Ascending aorta (tissue), 2 donors: ENCODE measurements at regions not wholly inside any gene's neighbourhood (a gene's known extent, or its start where the extent isn't known, plus 50 kb on each side); places are given as distances from the start of the nearest gene placed in this dataset.

Source experiments
- DNase-seq, 2 donors: peaks; one replicate each; pipeline ENCODE4 v3.0.0-alpha.2; 2019; ENCODE audit warnings: low spot score in 2 of 2
- H3K27ac ChIP-seq, 2 donors: fragments of 200-600 bp; sonication (generic); one replicate each; pipeline ENCODE4 v1.5.1; 2016 to 2017; ENCODE audit warnings: mild to moderate bottlenecking in 1 of 2
- H3K27me3 ChIP-seq: fragments of 200-600 bp; sonication (generic); one replicate; pipeline ENCODE4 v1.5.1; 2017
- H3K36me3 ChIP-seq, 2 donors: fragments of 200-600 bp; sonication (generic); one replicate each; pipeline ENCODE4 v1.5.1; 2016
- H3K4me1 ChIP-seq, 2 donors: fragments of 200-600 bp; sonication (generic); one replicate each; pipeline ENCODE4 v1.5.1; 2016 to 2017; ENCODE audit warnings: mild to moderate bottlenecking in 1 of 2
- H3K4me3 ChIP-seq, 2 donors: fragments of 200-600 bp; sonication (generic); one replicate each; pipeline ENCODE4 v1.5.1; 2016 to 2017; ENCODE audit warnings: mild to moderate bottlenecking in 1 of 2
- H3K9me3 ChIP-seq, 2 donors: fragments of 200-600 bp; sonication (generic); one replicate each; pipeline ENCODE4 v1.5.1; 2016
- intact Hi-C: fragments of 100-400 bp; cut with DNase I; formaldehyde crosslinking; loops from one replicate; pipeline ENCODE4 v1.15.1; 2023
- TF ChIP-seq, protein P1 (sequence below), 3 experiments: fragments of 200-600 bp in 2 of 3; fragments of 450-650 bp in 1 of 3; sonication (generic) in 2 of 3; IDR thresholded peaks; one replicate each; pipeline ENCODE4 v1.5.1; 2016 to 2019; ENCODE audit warnings: antibody characterized with exemption in 3 of 3, mild to moderate bottlenecking in 1 of 3, moderate library complexity in 1 of 3

GRCh38 chr10:2410049-2410448, 657.3 kb upstream of the PFKP start:
- H3K27ac ChIP-seq = no peak overlapping the region
- H3K9me3 ChIP-seq = no peaks in the 10 kb centered on the region
- H3K27me3 ChIP-seq = no peaks in the 10 kb centered on the region
- H3K4me3 ChIP-seq = no peak overlapping the region
- TF ChIP-seq, protein P1, sequence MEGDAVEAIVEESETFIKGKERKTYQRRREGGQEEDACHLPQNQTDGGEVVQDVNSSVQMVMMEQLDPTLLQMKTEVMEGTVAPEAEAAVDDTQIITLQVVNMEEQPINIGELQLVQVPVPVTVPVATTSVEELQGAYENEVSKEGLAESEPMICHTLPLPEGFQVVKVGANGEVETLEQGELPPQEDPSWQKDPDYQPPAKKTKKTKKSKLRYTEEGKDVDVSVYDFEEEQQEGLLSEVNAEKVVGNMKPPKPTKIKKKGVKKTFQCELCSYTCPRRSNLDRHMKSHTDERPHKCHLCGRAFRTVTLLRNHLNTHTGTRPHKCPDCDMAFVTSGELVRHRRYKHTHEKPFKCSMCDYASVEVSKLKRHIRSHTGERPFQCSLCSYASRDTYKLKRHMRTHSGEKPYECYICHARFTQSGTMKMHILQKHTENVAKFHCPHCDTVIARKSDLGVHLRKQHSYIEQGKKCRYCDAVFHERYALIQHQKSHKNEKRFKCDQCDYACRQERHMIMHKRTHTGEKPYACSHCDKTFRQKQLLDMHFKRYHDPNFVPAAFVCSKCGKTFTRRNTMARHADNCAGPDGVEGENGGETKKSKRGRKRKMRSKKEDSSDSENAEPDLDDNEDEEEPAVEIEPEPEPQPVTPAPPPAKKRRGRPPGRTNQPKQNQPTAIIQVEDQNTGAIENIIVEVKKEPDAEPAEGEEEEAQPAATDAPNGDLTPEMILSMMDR (IDR thresholded peaks at IDR 0.05) = no peak
- no peaks in the 10 kb centered on the region for H3K4me1 ChIP-seq
- intact Hi-C loops = no loop called here
- no peak for DNase-seq
- H3K36me3 ChIP-seq = no peaks in the 10 kb centered on the region

GRCh38 chr10:2401459-2401858, 664.1 kb upstream of the ADARB2 start:
- DNase-seq = no peak
- intact Hi-C loops = no loop called here
- Histone ChIP-seq H3K27ac (no peak overlapping the region), H3K9me3 (no peaks in the 10 kb centered on the region), H3K4me1 (no peaks in the 10 kb centered on the region), H3K4me3 (no peak overlapping the region), H3K36me3 (no peaks in the 10 kb centered on the region), H3K27me3 (no peaks in the 10 kb centered on the region)
- TF ChIP-seq, protein P1 (IDR thresholded peaks at IDR 0.05) = no peak

DNA sequence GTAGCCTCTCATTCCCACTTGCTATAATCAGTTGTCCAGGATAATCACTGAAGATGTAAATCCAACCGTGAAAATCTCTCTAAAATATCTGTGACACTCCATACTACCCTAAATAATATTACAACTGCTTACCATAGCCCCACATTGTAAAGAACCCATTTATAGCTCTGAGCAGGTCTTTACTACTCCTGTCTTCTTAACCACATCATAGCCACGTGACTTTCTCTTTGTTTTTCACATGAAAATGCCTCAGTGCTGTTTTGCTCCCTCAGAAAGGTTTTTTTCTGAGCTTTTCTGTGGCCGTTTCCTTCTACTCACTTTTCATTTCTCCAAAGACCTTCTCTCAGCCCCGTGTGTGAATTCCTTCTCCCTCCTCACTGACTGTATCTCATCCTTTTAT, 662.2 kb upstream of the ADARB2 start:
- Histone ChIP-seq H3K27me3 (no peaks in the 10 kb centered on the region), H3K27ac (no peak overlapping the region), H3K9me3 (no peaks in the 10 kb centered on the region), H3K4me1 (no peaks in the 10 kb centered on the region), H3K4me3 (no peak overlapping the region), H3K36me3 (no peaks in the 10 kb centered on the region)
- TF ChIP-seq, protein P1 (IDR thresholded peaks at IDR 0.05) = no peak
- intact Hi-C loops = no loop called here
- DNase-seq = no peak

- DNase-seq = no peak
- Histone ChIP-seq H3K27me3 (no peaks in the 10 kb centered on the region), H3K4me3 (no peak overlapping the region), H3K4me1 (no peaks in the 10 kb centered on the region), H3K9me3 (no peaks in the 10 kb centered on the region), H3K36me3 (no peaks in the 10 kb centered on the region), H3K27ac (no peak overlapping the region)
- TF ChIP-seq, protein P1 (IDR thresholded peaks at IDR 0.05) = no peak
- intact Hi-C loops = no loop called here
Measured at GRCh38 chr10:2392145-2392812, 655.0 kb upstream of the ADARB2 start.

- TF ChIP-seq, protein P1 (IDR thresholded peaks at IDR 0.05) = no peak
- no peak for DNase-seq
- H3K27ac ChIP-seq = no peak overlapping the region
- H3K4me3 ChIP-seq = no peak overlapping the region
- H3K36me3 ChIP-seq = no peaks in the 10 kb centered on the region
- intact Hi-C loops = no loop called here
- no peaks in the 10 kb centered on the region for H3K27me3 ChIP-seq
- no peaks in the 10 kb centered on the region for H3K4me1 ChIP-seq
- H3K9me3 ChIP-seq = no peaks in the 10 kb centered on the region
Measured at GRCh38 chr10:2387672-2388071, 650.3 kb upstream of the ADARB2 start.

DNA sequence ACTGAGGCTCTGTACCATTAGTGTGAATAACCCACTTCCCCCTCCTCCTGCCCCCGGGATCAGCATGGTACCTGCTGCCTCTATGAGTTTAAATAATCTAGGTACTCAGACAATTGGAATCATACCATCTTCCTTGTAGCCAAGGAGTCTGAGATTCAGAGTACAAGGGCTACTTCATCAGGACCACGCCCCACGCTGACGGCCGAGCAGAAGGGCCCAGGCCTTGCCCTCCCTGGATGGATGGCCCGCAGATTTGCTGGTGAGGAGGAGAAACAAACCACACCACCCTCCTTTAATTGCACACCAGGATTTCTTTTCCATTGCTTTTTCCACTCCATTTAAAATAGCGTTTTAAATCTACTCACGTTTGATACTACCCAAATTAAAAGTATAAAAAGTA, 649.9 kb upstream of the ADARB2 start:
- Histone ChIP-seq H3K4me3 (no peak overlapping the region), H3K36me3 (no peaks in the 10 kb centered on the region), H3K27me3 (no peaks in the 10 kb centered on the region), H3K27ac (no peak overlapping the region), H3K4me1 (no peaks in the 10 kb centered on the region), H3K9me3 (no peaks in the 10 kb centered on the region)
- TF ChIP-seq, protein P1 (IDR thresholded peaks at IDR 0.05) = no peak
- intact Hi-C loops = no loop called here
- DNase-seq = no peak
